ENCODE measurements at regions not wholly inside any gene's neighbourhood (a gene's known extent, or its start where the extent isn't known, plus 50 kb on each side); places are given as distances from the start of the nearest gene placed in this dataset.

GRCh38 chr4:63017300-63017699 is 1392.0 kb downstream of the TECRL start:
- no peak overlapping the region for H3K27ac Mint-ChIP-seq (ENCODE audit: unreplicated experiment)
- H3K4me3 Mint-ChIP-seq: no peak overlapping the region
- no peaks in the 10 kb centered on the region for H3K36me3 Mint-ChIP-seq (ENCODE audit: low read depth)
- peaks cover 9% of the 10 kb centered on the region for H3K4me1 Mint-ChIP-seq
- no peak for DNase-seq (ENCODE audit: low read depth, low spot score)
- peaks cover 10% of the 10 kb centered on the region for H3K9me3 Mint-ChIP-seq
- no peak for TF ChIP-seq CTCF (conservative IDR thresholded peaks at IDR 0.05)
- H3K27me3 Mint-ChIP-seq (ENCODE audit: low read depth): no peaks in the 10 kb centered on the region

- H3K36me3 Mint-ChIP-seq (ENCODE audit: low read depth): no peaks in the 10 kb centered on the region
- TF ChIP-seq CTCF (conservative IDR thresholded peaks at IDR 0.05): no peak
- no peak overlapping the region for H3K4me3 Mint-ChIP-seq
- H3K4me1 Mint-ChIP-seq: no peaks in the 10 kb centered on the region
- no peaks in the 10 kb centered on the region for H3K27me3 Mint-ChIP-seq (ENCODE audit: low read depth)
- no peak for DNase-seq (ENCODE audit: low read depth, low spot score)
- H3K9me3 Mint-ChIP-seq: no peaks in the 10 kb centered on the region
- H3K27ac Mint-ChIP-seq (ENCODE audit: unreplicated experiment): no peak overlapping the region
Observed at GRCh38 chr4:62970846-62971245, 1438.4 kb downstream of the TECRL start.

- Mint-ChIP-seq H3K4me3 (no peak overlapping the region), H3K27ac (ENCODE audit: unreplicated experiment) (no peak overlapping the region), H3K4me1 (no peaks in the 10 kb centered on the region), H3K9me3 (peaks cover 4% of the 10 kb centered on the region), H3K27me3 (ENCODE audit: low read depth) (no peaks in the 10 kb centered on the region), H3K36me3 (ENCODE audit: low read depth) (no peaks in the 10 kb centered on the region)
- TF ChIP-seq CTCF (conservative IDR thresholded peaks at IDR 0.05): no peak
- no peak for DNase-seq (ENCODE audit: low read depth, low spot score)
Observed at GRCh38 chr4:62960415-62960814, 1448.8 kb downstream of the TECRL start.

- H3K27ac Mint-ChIP-seq (ENCODE audit: unreplicated experiment): no peak overlapping the region
- no peak for TF ChIP-seq CTCF (conservative IDR thresholded peaks at IDR 0.05)
- no peaks in the 10 kb centered on the region for H3K27me3 Mint-ChIP-seq (ENCODE audit: low read depth)
- no peak for DNase-seq (ENCODE audit: low read depth, low spot score)
- peaks cover 6% of the 10 kb centered on the region for H3K4me1 Mint-ChIP-seq
- H3K36me3 Mint-ChIP-seq (ENCODE audit: low read depth): no peaks in the 10 kb centered on the region
- no peak overlapping the region for H3K4me3 Mint-ChIP-seq
- peaks cover 4% of the 10 kb centered on the region for H3K9me3 Mint-ChIP-seq
Observed at GRCh38 chr4:62953752-62954151, 1455.5 kb downstream of the TECRL start.

- no peak for DNase-seq (ENCODE audit: low read depth, low spot score)
Observed at GRCh38 chr4:62952366-62952765, 1456.9 kb downstream of the TECRL start.

More at GRCh38 chr4:62952366-62952765, 1456.9 kb downstream of the TECRL start:
- H3K9me3 Mint-ChIP-seq: peaks cover 4% of the 10 kb centered on the region
- no peak overlapping the region for H3K4me3 Mint-ChIP-seq
- no peak for TF ChIP-seq CTCF (conservative IDR thresholded peaks at IDR 0.05)
- no peaks in the 10 kb centered on the region for H3K36me3 Mint-ChIP-seq (ENCODE audit: low read depth)
- H3K4me1 Mint-ChIP-seq: peaks cover 6% of the 10 kb centered on the region
- no peak overlapping the region for H3K27ac Mint-ChIP-seq (ENCODE audit: unreplicated experiment)
- no peaks in the 10 kb centered on the region for H3K27me3 Mint-ChIP-seq (ENCODE audit: low read depth)

All from neural crest cell (in vitro differentiated cells).